Heart left ventricle (tissue), 16 donors: ENCODE measurements at regions not wholly inside any gene's neighbourhood (a gene's known extent, or its start where the extent isn't known, plus 50 kb on each side); places are given as distances from the start of the nearest gene placed in this dataset.

Source experiments
- ATAC-seq, 4 donors: fragments of 200-7000 bp; cut with Tn5 transposase; one replicate each; pipeline ENCODE4 v1.9.1; 2020 to 2022; ENCODE audit warnings: moderate library complexity in 4 of 4, mild to moderate bottlenecking in 3 of 4, moderate number of reproducible peaks in 1 of 4
- DNase-seq, 5 donors: peaks; one replicate each; pipeline ENCODE4 v3.0.0-alpha.2; 2020
- H3K27ac ChIP-seq, 12 donors: fragments of 200-600 bp; sonication (generic) in 4 of 12; one replicate each; pipeline versions ENCODE4 v1.5.0 to v1.8.0; 2016 to 2022; ENCODE audit warnings: mild to moderate bottlenecking in 2 of 12
- H3K27me3 ChIP-seq, 9 donors: fragments of 200-600 bp; sonication (generic) in 2 of 9; one replicate each; pipeline versions ENCODE4 v1.5.1 to v1.8.0; 2016 to 2022; ENCODE audit warnings: mild to moderate bottlenecking in 3 of 9
- H3K36me3 ChIP-seq, 9 donors: fragments of 200-600 bp; sonication (generic) in 2 of 9; one replicate each; pipeline versions ENCODE4 v1.5.0 to v1.8.0; 2018 to 2022; ENCODE audit warnings: mild to moderate bottlenecking in 2 of 9
- H3K4me1 ChIP-seq, 12 donors: fragments of 200-600 bp; sonication (generic) in 4 of 12; one replicate each; pipeline versions ENCODE4 v1.5.0 to v1.8.0; 2016 to 2022; ENCODE audit warnings: mild to moderate bottlenecking in 3 of 12
- H3K4me3 ChIP-seq, 12 donors: fragments of 200-600 bp; sonication (generic) in 4 of 12; one replicate each; pipeline versions ENCODE4 v1.5.0 to v1.8.0; 2017 to 2022; ENCODE audit warnings: mild to moderate bottlenecking in 9 of 12, moderate library complexity in 4 of 12
- H3K9me3 ChIP-seq, 12 donors: fragments of 200-600 bp; sonication (generic) in 4 of 12; one replicate each; pipeline versions ENCODE4 v1.5.0 to v1.8.0; 2016 to 2022; ENCODE audit warnings: mild to moderate bottlenecking in 1 of 12
- POLR2A ChIP-seq, 2 donors: fragments of 450-650 bp; IDR thresholded peaks; one replicate each; pipeline ENCODE4 v1.6.1; 2017; ENCODE audit warnings: antibody characterized with exemption in 2 of 2, mild to moderate bottlenecking in 2 of 2, moderate library complexity in 2 of 2
- WGBS, 4 donors: extraction: QIAGEN DNeasy Blood & Tissue Kit in 2 of 4; methylation state at CpG; one replicate each; pipeline versions ENCODE4 v1.1.5 to v1.1.7; 2013 to 2018; 5-methylcytosine and 5-hydroxymethylcytosine counted together
- intact Hi-C, 10 donors: fragments of 100-400 bp; cut with DNase I; formaldehyde crosslinking; loops; one replicate each; pipeline versions ENCODE4 v1.11.1 to v1.14.2; 2022
- TF ChIP-seq, protein P1 (sequence below), 12 donors: fragments of 200-600 bp; sonication (generic) in 4 of 12; IDR thresholded peaks; one replicate each; pipeline versions ENCODE4 v1.5.0 to v1.8.0; 2018 to 2022; ENCODE audit warnings: antibody characterized with exemption in 12 of 12, mild to moderate bottlenecking in 5 of 12
- donor health status: ischemic (EF 13 %, LVEDD 7.1; RV severe dilation, severe dysfunction).
- donor health status: healthy with polysubstance abuse.
- donor health status: DM: no; HTN: yes; CAD: no.
- donor health status: DM: no; HTN: no; CAD: no.
- donor health status: ischemic (EF 25% LVEDD 6.9; RV normal size, moderate dysfunction).
- donor health status: ischemic (EF 25% LVEDD 5.7; RV mildly dilated, moderate dysfunction).
- donor health status: healthy.
- donor health status: DM: yes; HTN: yes; CAD: no.
- donor health status: ischemic (EF 35%, LVEDD 5.7; RV mildly dilated, moderate dysfunction).
- donor health status: nonischemic (EF 11% LVEDD 7.7; RV severe dilation, severe dysfunction).
- donor health status: DM: yes; HTN: yes; CAD: no.
- donor health status: PGD.
- donor health status: ischemic (EF 29% LVEDD 5.4; RV normal size, mild dysfunction).
- donor health status: nonischemic (EF 23%, LVEDD 6.1; RV moderate dilation, normal function).

DNA sequence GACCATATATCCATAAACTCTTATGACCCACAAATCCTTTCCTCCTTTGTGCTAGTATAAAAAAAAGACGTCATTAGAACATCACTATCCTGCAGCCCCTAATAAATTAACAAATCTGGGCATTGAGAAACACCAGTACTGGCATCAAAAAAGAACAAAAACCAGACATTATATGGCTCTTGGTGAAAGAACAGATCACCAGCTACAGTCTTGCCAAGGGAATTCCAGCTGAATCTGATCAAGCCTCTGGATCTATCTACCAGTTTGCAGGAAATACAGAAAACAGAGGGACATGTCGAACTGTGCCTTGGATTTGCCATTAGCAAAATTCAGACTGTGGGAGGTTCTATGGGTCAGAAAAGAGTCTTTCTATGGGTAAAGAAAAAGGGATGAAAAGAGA lies 93.7 kb upstream of the DDX18 start:
- Histone ChIP-seq H3K9me3 (peaks cover 0 to 8% (median 0%) of the 10 kb centered on the region in 12 donors), H3K27ac (no peak overlapping the region), H3K27me3 (no peaks in the 10 kb centered on the region), H3K36me3 (no peaks in the 10 kb centered on the region), H3K4me1 (no peaks in the 10 kb centered on the region), H3K4me3 (no peak overlapping the region)
- no peak for DNase-seq
- WGBS, 4 donors, result 61 to 79% (median 76%) methylated on average over 2 of the region's 2 CpGs
- no peak for ATAC-seq
- intact Hi-C loops, result no loop called here
- TF ChIP-seq POLR2A (IDR thresholded peaks at IDR 0.05), result no peak
- TF ChIP-seq, protein P1, sequence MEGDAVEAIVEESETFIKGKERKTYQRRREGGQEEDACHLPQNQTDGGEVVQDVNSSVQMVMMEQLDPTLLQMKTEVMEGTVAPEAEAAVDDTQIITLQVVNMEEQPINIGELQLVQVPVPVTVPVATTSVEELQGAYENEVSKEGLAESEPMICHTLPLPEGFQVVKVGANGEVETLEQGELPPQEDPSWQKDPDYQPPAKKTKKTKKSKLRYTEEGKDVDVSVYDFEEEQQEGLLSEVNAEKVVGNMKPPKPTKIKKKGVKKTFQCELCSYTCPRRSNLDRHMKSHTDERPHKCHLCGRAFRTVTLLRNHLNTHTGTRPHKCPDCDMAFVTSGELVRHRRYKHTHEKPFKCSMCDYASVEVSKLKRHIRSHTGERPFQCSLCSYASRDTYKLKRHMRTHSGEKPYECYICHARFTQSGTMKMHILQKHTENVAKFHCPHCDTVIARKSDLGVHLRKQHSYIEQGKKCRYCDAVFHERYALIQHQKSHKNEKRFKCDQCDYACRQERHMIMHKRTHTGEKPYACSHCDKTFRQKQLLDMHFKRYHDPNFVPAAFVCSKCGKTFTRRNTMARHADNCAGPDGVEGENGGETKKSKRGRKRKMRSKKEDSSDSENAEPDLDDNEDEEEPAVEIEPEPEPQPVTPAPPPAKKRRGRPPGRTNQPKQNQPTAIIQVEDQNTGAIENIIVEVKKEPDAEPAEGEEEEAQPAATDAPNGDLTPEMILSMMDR (IDR thresholded peaks at IDR 0.05), result no peak

DNA sequence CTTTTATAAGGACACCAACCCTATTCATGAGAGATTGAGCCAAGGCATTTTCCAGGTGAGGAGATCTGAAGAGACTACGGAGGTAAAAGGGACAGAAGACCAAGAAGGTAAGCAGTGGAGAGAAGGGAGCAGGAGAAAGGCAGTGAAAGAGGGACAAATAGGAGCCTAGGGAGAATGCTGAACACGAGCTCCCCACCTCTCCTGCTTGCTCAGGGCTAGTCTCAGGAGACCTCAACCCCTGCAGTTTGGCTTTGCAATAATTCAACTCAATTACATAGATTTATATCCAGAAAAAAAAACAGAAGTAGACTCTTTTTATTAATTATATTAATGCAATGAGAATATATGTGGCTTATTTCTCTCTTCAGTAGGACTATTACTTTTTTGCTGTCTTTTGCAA lies 91.0 kb upstream of the DDX18 start:
- ATAC-seq, result no peak
- no peaks in the 10 kb centered on the region for H3K27me3 ChIP-seq
- H3K9me3 ChIP-seq, result peaks cover 0 to 8% (median 0%) of the 10 kb centered on the region in 12 donors
- DNase-seq, result no peak
- H3K4me3 ChIP-seq, result no peak overlapping the region
- no peak overlapping the region for H3K27ac ChIP-seq
- intact Hi-C loops, result no loop called here
- 62 to 74% (median 72%) methylated on average over 2 of the region's 2 CpGs for WGBS, 4 donors
- TF ChIP-seq, protein P1 (IDR thresholded peaks at IDR 0.05), result no peak
- TF ChIP-seq POLR2A (IDR thresholded peaks at IDR 0.05), result no peak
- no peaks in the 10 kb centered on the region for H3K36me3 ChIP-seq
- H3K4me1 ChIP-seq, result no peaks in the 10 kb centered on the region

DNA sequence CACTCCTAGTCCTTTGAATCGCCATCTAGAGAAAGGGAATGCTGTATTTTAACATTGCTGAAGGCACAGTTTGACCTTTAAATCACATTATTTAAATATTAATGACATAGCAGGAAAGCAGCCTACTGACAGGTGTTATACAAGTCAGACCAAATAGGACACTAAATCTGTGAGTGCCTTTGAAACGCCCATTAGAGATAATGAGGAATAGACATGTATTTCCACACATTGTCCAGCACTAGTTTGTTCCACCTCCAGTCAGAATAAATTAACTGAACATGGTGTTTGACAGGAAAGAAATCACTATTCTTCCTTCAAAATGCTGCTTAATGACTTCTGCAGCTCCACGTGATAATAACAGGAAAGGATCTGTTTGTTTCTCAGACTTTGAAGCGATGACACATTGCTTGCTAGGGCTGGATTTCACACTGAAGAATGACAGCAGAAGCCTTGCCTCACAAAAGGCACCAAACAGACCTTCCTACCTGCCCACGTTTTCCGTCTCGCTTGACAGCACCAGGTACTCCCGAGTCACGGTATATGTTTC lies 90.5 kb upstream of the DDX18 start:
- 67 to 74% (median 68%) methylated on average over 9 of the region's 9 CpGs for WGBS, 4 donors

DNA sequence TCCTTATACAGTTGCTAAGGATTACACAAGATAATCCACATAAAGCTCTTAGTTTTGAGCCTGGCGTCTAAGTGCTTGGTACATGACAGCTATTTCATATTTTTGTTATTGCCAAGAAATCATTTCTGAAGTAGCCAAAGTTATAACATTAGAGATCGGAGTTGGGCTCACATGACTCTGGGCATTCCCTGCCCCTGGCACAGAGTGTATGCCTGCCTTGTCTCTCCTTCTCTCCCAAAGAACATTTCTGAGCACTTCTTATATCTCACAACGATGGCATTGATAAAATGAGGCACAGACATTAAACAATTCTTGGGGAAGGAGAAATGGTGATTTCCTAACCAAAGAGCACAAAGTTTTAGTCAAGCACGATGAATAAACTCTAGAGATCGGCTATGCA lies 87.7 kb upstream of the DDX18 start:
- Histone ChIP-seq H3K4me3 (no peak overlapping the region), H3K9me3 (peaks cover 0 to 10% (median 0%) of the 10 kb centered on the region in 12 donors), H3K27ac (no peak overlapping the region), H3K36me3 (no peaks in the 10 kb centered on the region), H3K4me1 (no peaks in the 10 kb centered on the region), H3K27me3 (no peaks in the 10 kb centered on the region)
- TF ChIP-seq POLR2A (IDR thresholded peaks at IDR 0.05), result no peak
- TF ChIP-seq, protein P1 (IDR thresholded peaks at IDR 0.05), result no peak
- intact Hi-C loops, result no loop called here
- DNase-seq (no peak), ATAC-seq (no peak)
- WGBS, 4 donors, result 65 to 77% (median 70%) methylated on average over 5 of the region's 5 CpGs

More for the DNA sequence above, 90.5 kb upstream of the DDX18 start:
- H3K27ac ChIP-seq, result no peak overlapping the region
- H3K27me3 ChIP-seq, result no peaks in the 10 kb centered on the region
- intact Hi-C loops, result no loop called here
- TF ChIP-seq, protein P1 (IDR thresholded peaks at IDR 0.05), result no peak
- TF ChIP-seq POLR2A (IDR thresholded peaks at IDR 0.05), result no peak
- ATAC-seq (no peak), DNase-seq (no peak)
- H3K36me3 ChIP-seq, result no peaks in the 10 kb centered on the region
- H3K4me3 ChIP-seq, result no peak overlapping the region
- H3K9me3 ChIP-seq, result peaks cover 0 to 8% (median 0%) of the 10 kb centered on the region in 12 donors
- no peaks in the 10 kb centered on the region for H3K4me1 ChIP-seq
